ENCODE measurements at regions not wholly inside any gene's neighbourhood (a gene's known extent, or its start where the extent isn't known, plus 50 kb on each side); places are given as distances from the start of the nearest gene placed in this dataset.

DNA sequence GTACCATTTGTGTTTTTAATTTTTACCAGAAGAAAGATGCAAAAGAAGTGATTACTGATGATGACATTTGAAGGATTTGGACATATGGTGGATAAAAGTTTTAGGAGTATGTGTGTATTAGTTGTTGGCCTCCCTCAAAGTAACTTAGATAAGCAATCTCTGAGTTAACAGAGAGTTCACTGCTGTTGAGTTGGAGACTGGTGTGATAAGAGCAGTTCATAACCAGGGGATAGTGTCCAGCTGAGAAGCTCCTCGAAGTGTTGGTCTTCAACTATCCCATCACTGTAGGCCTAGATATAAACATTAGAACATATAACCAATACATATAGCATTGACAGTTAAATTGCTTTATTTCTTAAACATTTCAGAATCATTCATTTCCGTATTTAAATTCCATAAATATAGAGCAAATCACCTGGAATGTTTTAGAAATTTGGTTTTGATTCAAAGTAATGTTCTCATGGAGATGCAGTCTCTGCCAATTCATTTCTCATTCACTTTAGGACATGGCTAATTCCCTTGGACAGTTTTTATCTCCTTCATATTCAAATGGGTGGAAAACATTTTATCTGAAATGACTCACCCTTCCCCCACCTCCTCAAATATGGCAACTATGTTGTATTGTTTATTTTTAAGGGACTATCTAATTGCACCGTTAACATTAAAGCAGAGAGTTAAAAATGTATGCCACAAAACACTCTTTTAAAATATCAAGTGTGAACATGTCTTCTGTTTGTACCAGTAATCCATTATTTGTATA, 136.8 kb upstream of the SLC4A4 start:
- POLR2A ChIA-PET: no interaction called here

DNA sequence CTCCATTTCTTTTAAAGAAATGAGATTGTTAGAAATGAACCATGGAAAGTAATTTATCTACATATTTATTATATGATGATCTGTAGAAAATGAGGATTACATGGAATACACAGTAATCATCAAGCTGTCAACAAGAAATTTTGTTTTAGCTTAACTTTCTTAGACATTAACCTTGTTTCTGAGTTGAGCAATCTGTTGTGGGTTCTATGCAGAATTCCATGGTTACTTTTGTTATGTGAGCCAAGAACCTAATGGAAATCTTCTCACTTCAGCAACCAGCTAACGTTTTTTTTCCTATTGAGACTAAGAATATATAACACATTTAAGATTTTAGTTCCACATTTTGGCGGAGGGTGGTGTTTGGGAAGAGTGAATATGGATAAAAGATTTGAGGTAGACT, 136.1 kb upstream of the SLC4A4 start:
- CTCF ChIA-PET: interaction anchor here (1.0 kb wide), 1 partner anchor 14 kb away, joined by 3 read pairs; no protein-coding TSS in a partner anchor
- POLR2A ChIA-PET: interaction anchor here (0.6 kb wide), 1 partner anchor 10 kb away, joined by 3 read pairs; no protein-coding TSS in a partner anchor
- no peak for DNase-seq (ENCODE audit: low read depth)

More for the DNA sequence above, 136.8 kb upstream of the SLC4A4 start:
- CTCF ChIA-PET: interaction anchor here (1.0 kb wide), 1 partner anchor 15 kb away, joined by 3 read pairs; no protein-coding TSS in a partner anchor
- no peaks in the 10 kb centered on the region for H3K36me3 ChIP-seq (ENCODE audit: control insufficient read depth, insufficient read depth, low read length)
- no peak for DNase-seq (ENCODE audit: low read depth)
- TF ChIP-seq, protein P1, sequence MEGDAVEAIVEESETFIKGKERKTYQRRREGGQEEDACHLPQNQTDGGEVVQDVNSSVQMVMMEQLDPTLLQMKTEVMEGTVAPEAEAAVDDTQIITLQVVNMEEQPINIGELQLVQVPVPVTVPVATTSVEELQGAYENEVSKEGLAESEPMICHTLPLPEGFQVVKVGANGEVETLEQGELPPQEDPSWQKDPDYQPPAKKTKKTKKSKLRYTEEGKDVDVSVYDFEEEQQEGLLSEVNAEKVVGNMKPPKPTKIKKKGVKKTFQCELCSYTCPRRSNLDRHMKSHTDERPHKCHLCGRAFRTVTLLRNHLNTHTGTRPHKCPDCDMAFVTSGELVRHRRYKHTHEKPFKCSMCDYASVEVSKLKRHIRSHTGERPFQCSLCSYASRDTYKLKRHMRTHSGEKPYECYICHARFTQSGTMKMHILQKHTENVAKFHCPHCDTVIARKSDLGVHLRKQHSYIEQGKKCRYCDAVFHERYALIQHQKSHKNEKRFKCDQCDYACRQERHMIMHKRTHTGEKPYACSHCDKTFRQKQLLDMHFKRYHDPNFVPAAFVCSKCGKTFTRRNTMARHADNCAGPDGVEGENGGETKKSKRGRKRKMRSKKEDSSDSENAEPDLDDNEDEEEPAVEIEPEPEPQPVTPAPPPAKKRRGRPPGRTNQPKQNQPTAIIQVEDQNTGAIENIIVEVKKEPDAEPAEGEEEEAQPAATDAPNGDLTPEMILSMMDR (IDR thresholded peaks at IDR 0.05; ENCODE audit: insufficient read depth, low read depth, low read length): no peak
- no peak overlapping the region for H3K4me3 ChIP-seq (ENCODE audit: low read depth, low read length)
- H3K27me3 ChIP-seq (ENCODE audit: control insufficient read depth, insufficient read depth, low read length): no peaks in the 10 kb centered on the region

DNA sequence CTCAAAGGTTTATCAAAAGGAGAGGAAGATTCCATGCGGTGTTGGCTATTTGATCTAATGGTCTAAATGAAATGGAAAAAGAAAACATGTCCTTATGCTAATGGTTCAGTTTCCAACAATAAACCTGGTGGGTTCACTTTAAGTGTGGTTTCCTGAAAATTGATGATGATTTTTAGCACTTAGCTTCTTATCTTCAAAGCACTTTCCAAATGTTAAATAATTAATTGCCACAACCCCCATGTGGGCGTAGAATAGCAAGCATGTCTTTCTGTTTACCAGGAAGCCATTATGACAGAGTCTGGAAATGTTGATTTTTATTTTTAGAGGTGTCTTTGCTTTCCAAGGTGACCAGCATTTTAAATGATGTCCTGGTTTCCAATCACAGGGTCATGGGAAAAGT, 134.8 kb upstream of the SLC4A4 start:
- H3K27me3 ChIP-seq (ENCODE audit: control insufficient read depth, insufficient read depth, low read length): no peaks in the 10 kb centered on the region
- DNase-seq (ENCODE audit: low read depth): no peak
- no peak overlapping the region for H3K4me3 ChIP-seq (ENCODE audit: low read depth, low read length)
- ChIA-PET POLR2A (no interaction called here), CTCF (no interaction called here)
- TF ChIP-seq, protein P1 (IDR thresholded peaks at IDR 0.05; ENCODE audit: insufficient read depth, low read depth, low read length): no peak
- no peaks in the 10 kb centered on the region for H3K36me3 ChIP-seq (ENCODE audit: control insufficient read depth, insufficient read depth, low read length)

More for the DNA sequence above, 136.1 kb upstream of the SLC4A4 start:
- H3K4me3 ChIP-seq (ENCODE audit: low read depth, low read length): no peak overlapping the region
- no peaks in the 10 kb centered on the region for H3K36me3 ChIP-seq (ENCODE audit: control insufficient read depth, insufficient read depth, low read length)
- TF ChIP-seq, protein P1 (IDR thresholded peaks at IDR 0.05; ENCODE audit: insufficient read depth, low read depth, low read length): no peak
- no peaks in the 10 kb centered on the region for H3K27me3 ChIP-seq (ENCODE audit: control insufficient read depth, insufficient read depth, low read length)

DNA sequence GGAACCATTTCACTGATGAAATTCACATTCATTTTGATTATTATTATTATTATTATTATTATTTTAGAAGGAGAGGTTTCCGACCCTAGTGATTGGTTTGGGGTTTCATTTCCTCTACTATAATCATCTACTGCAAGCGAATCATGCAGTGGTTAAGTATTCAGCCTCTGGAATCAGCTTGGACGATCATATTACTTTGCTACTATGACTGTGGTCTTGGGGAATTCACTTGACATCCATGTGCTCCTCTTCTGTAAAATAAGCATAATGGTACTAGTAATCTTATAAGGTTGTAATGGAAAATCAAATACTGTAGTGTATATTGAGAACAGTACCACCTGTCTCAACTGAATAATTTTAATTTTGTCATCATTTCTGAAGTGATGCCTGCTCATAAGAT, 132.1 kb upstream of the SLC4A4 start:
- ChIA-PET POLR2A (no interaction called here), CTCF (interaction anchor here (0.6 kb wide), 1 partner anchor 297 kb away, joined by 4 read pairs; no protein-coding TSS in a partner anchor)
- Histone ChIP-seq H3K36me3 (ENCODE audit: control insufficient read depth, insufficient read depth, low read length) (no peaks in the 10 kb centered on the region), H3K27me3 (ENCODE audit: control insufficient read depth, insufficient read depth, low read length) (no peaks in the 10 kb centered on the region), H3K4me3 (ENCODE audit: low read depth, low read length) (no peak overlapping the region)
- DNase-seq (ENCODE audit: low read depth): no peak
- TF ChIP-seq, protein P1 (IDR thresholded peaks at IDR 0.05; ENCODE audit: insufficient read depth, low read depth, low read length): no peak

DNA sequence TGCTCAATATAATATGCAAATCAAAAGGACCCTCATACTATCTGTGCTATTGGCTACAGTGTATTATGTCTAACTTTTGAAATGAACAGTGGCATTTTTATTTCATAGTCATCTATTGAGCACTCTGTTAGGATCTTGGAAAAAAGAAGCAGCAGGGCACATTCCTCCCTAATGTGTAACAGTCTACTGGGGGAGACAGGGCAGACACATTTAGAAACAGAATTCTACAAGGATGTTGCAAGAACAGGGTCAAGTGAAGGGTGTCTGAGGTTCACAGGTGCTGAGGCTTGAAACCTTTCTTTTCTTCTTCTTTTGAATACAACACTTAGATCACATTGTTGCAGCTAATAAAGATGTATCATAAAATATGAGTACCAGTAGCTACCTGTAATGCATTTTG, 129.7 kb upstream of the SLC4A4 start:
- ChIA-PET POLR2A (no interaction called here), CTCF (no interaction called here)
- DNase-seq (ENCODE audit: low read depth): peak; percentile 52
- TF ChIP-seq, protein P1 (IDR thresholded peaks at IDR 0.05; ENCODE audit: insufficient read depth, low read depth, low read length): no peak
- no peak overlapping the region for H3K4me3 ChIP-seq (ENCODE audit: low read depth, low read length)
- H3K27me3 ChIP-seq (ENCODE audit: control insufficient read depth, insufficient read depth, low read length): no peaks in the 10 kb centered on the region
- H3K36me3 ChIP-seq (ENCODE audit: control insufficient read depth, insufficient read depth, low read length): no peaks in the 10 kb centered on the region

Data from BJ (cell line).